ENCODE measurements at regions not wholly inside any gene's neighbourhood (a gene's known extent, or its start where the extent isn't known, plus 50 kb on each side); places are given as distances from the start of the nearest gene placed in this dataset.

- 86% methylated on average over 4 of the region's 4 CpGs for WGBS
- Histone ChIP-seq H3K4me1 (no peaks in the 10 kb centered on the region), H3K9me3 (no peaks in the 10 kb centered on the region), H3K4me3 (no peak overlapping the region), H3K27me3 (no peaks in the 10 kb centered on the region), H3K27ac (replicated peaks in 1 of 4) (no peak overlapping the region), H3K36me3 (no peaks in the 10 kb centered on the region)
- TF ChIP-seq POLR2A (IDR thresholded peaks at IDR 0.05; ENCODE audit: low read depth) (no peak), CTCF (IDR thresholded peaks at IDR 0.05) (no peak), EP300 (IDR thresholded peaks at IDR 0.05) (no peak), POLR2AphosphoS5 (IDR thresholded peaks at IDR 0.05) (no peak)
- DNase-seq (ENCODE audit: extremely low spot score), result no peak
- intact Hi-C loops (cut with DNase I), result no loop called here
These were observed 663.1 kb upstream of the PCDH15 start for GRCh38 chr10:55464083-55464482.

- H3K27ac ChIP-seq (replicated peaks in 1 of 4), result no peak overlapping the region
- no peak for DNase-seq (ENCODE audit: extremely low spot score)
- no peaks in the 10 kb centered on the region for H3K4me1 ChIP-seq
- no peak overlapping the region for H3K4me3 ChIP-seq
- intact Hi-C loops (cut with DNase I), result no loop called here
- H3K36me3 ChIP-seq, result no peaks in the 10 kb centered on the region
- no peaks in the 10 kb centered on the region for H3K27me3 ChIP-seq
- no peaks in the 10 kb centered on the region for H3K9me3 ChIP-seq
- TF ChIP-seq EP300 (IDR thresholded peaks at IDR 0.05) (no peak), POLR2A (IDR thresholded peaks at IDR 0.05; ENCODE audit: low read depth) (no peak), CTCF (IDR thresholded peaks at IDR 0.05) (no peak), POLR2AphosphoS5 (IDR thresholded peaks at IDR 0.05) (no peak)
- 79% methylated on average over 3 of the region's 3 CpGs for WGBS
These were observed 659.0 kb upstream of the PCDH15 start for GRCh38 chr10:55460008-55460407.

DNA sequence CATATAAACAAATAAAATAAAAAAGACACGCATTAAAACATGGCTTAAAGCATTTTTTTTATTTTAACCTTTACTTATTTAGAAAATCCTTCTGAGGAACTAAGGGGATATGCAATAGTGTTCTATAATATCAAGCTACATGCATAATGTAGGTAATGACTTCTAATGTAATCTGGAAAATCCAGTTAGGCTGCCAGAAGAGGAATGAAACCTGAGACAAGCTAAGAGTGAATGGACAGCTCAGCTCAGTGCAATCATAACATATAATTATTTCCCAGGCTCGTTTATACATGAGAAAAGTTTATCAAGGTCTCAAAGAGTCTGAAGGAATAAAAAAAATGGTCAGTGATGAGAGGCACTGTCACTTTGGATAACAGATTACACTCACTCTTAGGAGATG is 649.0 kb upstream of the PCDH15 start:
- no peaks in the 10 kb centered on the region for H3K9me3 ChIP-seq
- 63% methylated on average over 2 of the region's 2 CpGs for WGBS
- H3K4me1 ChIP-seq, result no peaks in the 10 kb centered on the region
- intact Hi-C loops (cut with DNase I), result no loop called here
- TF ChIP-seq POLR2AphosphoS5 (IDR thresholded peaks at IDR 0.05), result no peak
- TF ChIP-seq POLR2A (IDR thresholded peaks at IDR 0.05; ENCODE audit: low read depth), result no peak
- TF ChIP-seq EP300 (IDR thresholded peaks at IDR 0.05), result no peak
- no peak for TF ChIP-seq CTCF (IDR thresholded peaks at IDR 0.05)
- H3K36me3 ChIP-seq, result no peaks in the 10 kb centered on the region
- DNase-seq (ENCODE audit: extremely low spot score), result no peak
- H3K4me3 ChIP-seq, result no peak overlapping the region
- H3K27ac ChIP-seq (replicated peaks in 1 of 4), result no peak overlapping the region
- no peaks in the 10 kb centered on the region for H3K27me3 ChIP-seq

DNA sequence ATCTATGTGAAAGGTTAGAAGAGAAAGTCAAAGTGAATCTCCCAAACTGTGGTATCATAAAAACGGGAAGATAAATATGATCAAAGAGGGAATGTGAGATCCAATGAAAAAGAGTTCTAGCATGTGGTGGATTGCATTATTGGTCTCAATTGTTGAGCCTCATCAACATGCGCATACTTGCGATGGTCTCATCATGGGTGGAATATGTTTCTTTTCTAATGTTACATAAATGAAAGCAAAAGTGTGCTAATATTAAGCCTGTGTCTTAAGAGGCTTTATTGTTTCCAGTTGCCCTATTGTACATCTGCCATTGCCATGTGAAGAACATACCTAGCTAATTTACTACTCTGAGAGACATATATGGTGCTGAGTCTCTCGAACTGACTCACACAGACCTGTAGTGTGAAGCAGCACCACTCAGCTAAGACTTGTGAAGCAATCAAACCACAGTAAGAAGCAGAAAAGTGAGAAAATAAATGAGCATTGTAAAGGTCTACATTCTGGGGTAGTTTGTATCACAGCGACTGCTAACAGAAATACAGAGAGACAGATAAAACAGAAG is 645.5 kb upstream of the PCDH15 start:
- no peak for DNase-seq (ENCODE audit: extremely low spot score)
- no peaks in the 10 kb centered on the region for H3K9me3 ChIP-seq
- no peak overlapping the region for H3K4me3 ChIP-seq
- H3K36me3 ChIP-seq, result no peaks in the 10 kb centered on the region
- H3K27me3 ChIP-seq, result no peaks in the 10 kb centered on the region
- TF ChIP-seq EP300 (IDR thresholded peaks at IDR 0.05), result no peak
- TF ChIP-seq POLR2AphosphoS5 (IDR thresholded peaks at IDR 0.05), result no peak
- TF ChIP-seq POLR2A (IDR thresholded peaks at IDR 0.05; ENCODE audit: low read depth), result no peak
- no peak for TF ChIP-seq CTCF (IDR thresholded peaks at IDR 0.05)
- H3K4me1 ChIP-seq, result no peaks in the 10 kb centered on the region
- no peak overlapping the region for H3K27ac ChIP-seq (replicated peaks in 1 of 4)
- WGBS, result 88% methylated on average over 5 of the region's 5 CpGs
- intact Hi-C loops (cut with DNase I), result no loop called here

DNA sequence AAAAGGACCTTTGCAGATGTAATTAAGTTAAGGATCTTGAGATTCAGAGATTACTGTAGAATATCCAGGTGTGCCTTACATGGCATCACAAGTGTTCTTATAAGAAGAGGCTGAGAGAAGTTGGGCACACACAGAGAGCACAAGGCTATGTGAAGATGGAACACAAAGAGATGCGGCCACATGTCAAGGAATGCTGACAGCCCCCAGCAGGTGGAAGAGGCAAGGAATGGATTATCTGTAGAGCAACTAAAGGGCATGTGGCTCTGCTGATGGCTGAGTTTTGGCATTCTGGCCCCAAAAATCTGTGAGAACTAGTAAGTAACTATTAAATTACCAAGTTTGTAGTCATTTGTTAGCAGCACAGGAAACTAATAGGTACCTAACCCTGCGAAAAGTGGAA is 640.7 kb upstream of the PCDH15 start:
- Histone ChIP-seq H3K4me1 (no peaks in the 10 kb centered on the region), H3K27ac (replicated peaks in 1 of 4) (no peak overlapping the region), H3K36me3 (no peaks in the 10 kb centered on the region), H3K27me3 (no peaks in the 10 kb centered on the region), H3K9me3 (no peaks in the 10 kb centered on the region), H3K4me3 (no peak overlapping the region)
- TF ChIP-seq CTCF (IDR thresholded peaks at IDR 0.05) (no peak), POLR2AphosphoS5 (IDR thresholded peaks at IDR 0.05) (no peak), POLR2A (IDR thresholded peaks at IDR 0.05; ENCODE audit: low read depth) (no peak), EP300 (IDR thresholded peaks at IDR 0.05) (no peak)
- intact Hi-C loops (cut with DNase I), result no loop called here
- DNase-seq (ENCODE audit: extremely low spot score), result no peak
- WGBS, result 87% methylated on average over 2 of the region's 2 CpGs
